HFF-Myc (cell line): ENCODE measurements at regions not wholly inside any gene's neighbourhood (a gene's known extent, or its start where the extent isn't known, plus 50 kb on each side); places are given as distances from the start of the nearest gene placed in this dataset.

Experiments
- DNase-seq: peaks from one replicate; pipeline ENCODE4 v3.0.0-alpha.2; 2011; ENCODE audit warnings: low read depth; ENCODE audit errors: extremely low read depth
- H3K4me3 ChIP-seq: replicated peaks from 2 replicates; pipeline ENCODE4 v1.5.1; 2011; ENCODE audit warnings: low read depth, mild to moderate bottlenecking, control low read depth, low read length
- CTCF ChIP-seq: IDR thresholded peaks from 2 replicates; pipeline ENCODE4 v1.5.1; 2012; ENCODE audit warnings: mild to moderate bottlenecking, low read depth, low read length, control low read depth; ENCODE audit errors: missing control alignments

GRCh38 chr16:62201911-62202310 is 165.7 kb upstream of the CDH8 start:
- no peak for DNase-seq
- no peak for TF ChIP-seq CTCF
- no peak overlapping the region for H3K4me3 ChIP-seq

- no peak for DNase-seq
- no peak for TF ChIP-seq CTCF
- no peak overlapping the region for H3K4me3 ChIP-seq
Observed at GRCh38 chr16:62194828-62195227, 158.6 kb upstream of the CDH8 start.

- DNase-seq = no peak
- H3K4me3 ChIP-seq = no peak overlapping the region
- TF ChIP-seq CTCF = no peak
Observed at GRCh38 chr16:62190426-62190825, 154.2 kb upstream of the CDH8 start.

- no peak overlapping the region for H3K4me3 ChIP-seq
- TF ChIP-seq CTCF = no peak
Observed at GRCh38 chr16:62177351-62178203, 141.3 kb upstream of the CDH8 start.

GRCh38 chr16:62170642-62171041 is 134.4 kb upstream of the CDH8 start:
- TF ChIP-seq CTCF = no peak
- DNase-seq = no peak
- no peak overlapping the region for H3K4me3 ChIP-seq

More at GRCh38 chr16:62177351-62178203, 141.3 kb upstream of the CDH8 start:
- DNase-seq = no peak

GRCh38 chr16:62167551-62167950 is 131.3 kb upstream of the CDH8 start:
- H3K4me3 ChIP-seq = no peak overlapping the region
- no peak for TF ChIP-seq CTCF
- DNase-seq = no peak
